PFSK-1 (cell line): ENCODE measurements at regions not wholly inside any gene's neighbourhood (a gene's known extent, or its start where the extent isn't known, plus 50 kb on each side); places are given as distances from the start of the nearest gene placed in this dataset.

Experiments
- FOXP2 ChIP-seq: optimal IDR thresholded peaks from 2 replicates; pipeline ENCODE3; 2011; ENCODE audit warnings: borderline replicate concordance, control low read depth, inconsistent platforms; ENCODE audit not compliant: insufficient read depth; ENCODE audit errors: extremely low read length, extremely low read depth
- POLR2AphosphoS5 ChIP-seq: IDR thresholded peaks from 2 replicates; pipeline ENCODE4 v1.6.1; 2012; ENCODE audit warnings: low read depth, mild to moderate bottlenecking, control low read depth, low read length, moderate library complexity
- SIN3A ChIP-seq: IDR thresholded peaks from 2 replicates; pipeline ENCODE4 v1.6.1; 2012; ENCODE audit warnings: mild to moderate bottlenecking, low read length, moderate library complexity, borderline replicate concordance; ENCODE audit not compliant: insufficient read depth
- TAF1 ChIP-seq: IDR thresholded peaks from 2 replicates; pipeline ENCODE4 v1.6.1; 2012; ENCODE audit warnings: low read length, control low read depth, borderline replicate concordance; ENCODE audit not compliant: insufficient read depth
- TF ChIP-seq, protein P1 (sequence below), 2 experiments: IDR thresholded peaks; 2 replicates each; pipeline versions ENCODE4 v1.6.1 to v1.8.0; 2011 to 2012; ENCODE audit warnings: low read depth in 2 of 2, low read length in 2 of 2, control low read depth in 1 of 2, inconsistent platforms in 1 of 2, mild to moderate bottlenecking in 1 of 2, moderate library complexity in 1 of 2; ENCODE audit not compliant: insufficient read depth in 1 of 2

DNA sequence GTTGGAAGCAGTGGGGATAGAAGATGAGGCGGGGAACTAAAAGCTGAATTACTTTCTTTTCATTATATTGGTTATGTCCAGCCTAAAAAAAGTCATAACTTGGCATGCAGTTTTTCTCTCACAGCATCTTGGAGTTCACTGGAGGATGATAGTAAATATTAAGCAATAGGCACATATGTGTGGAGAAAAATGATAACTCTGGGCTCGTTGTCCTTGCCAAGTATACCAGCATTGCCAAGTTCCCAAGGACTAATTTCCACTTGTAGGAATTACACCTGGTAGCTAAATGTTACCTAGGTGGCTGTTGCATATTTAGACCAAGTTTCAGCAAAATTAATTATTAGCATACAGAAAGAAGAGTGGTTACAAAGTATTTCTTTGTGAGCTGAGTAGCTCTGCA lies 1007.6 kb downstream of the ANKRD7 start:
- TF ChIP-seq, protein P1, sequence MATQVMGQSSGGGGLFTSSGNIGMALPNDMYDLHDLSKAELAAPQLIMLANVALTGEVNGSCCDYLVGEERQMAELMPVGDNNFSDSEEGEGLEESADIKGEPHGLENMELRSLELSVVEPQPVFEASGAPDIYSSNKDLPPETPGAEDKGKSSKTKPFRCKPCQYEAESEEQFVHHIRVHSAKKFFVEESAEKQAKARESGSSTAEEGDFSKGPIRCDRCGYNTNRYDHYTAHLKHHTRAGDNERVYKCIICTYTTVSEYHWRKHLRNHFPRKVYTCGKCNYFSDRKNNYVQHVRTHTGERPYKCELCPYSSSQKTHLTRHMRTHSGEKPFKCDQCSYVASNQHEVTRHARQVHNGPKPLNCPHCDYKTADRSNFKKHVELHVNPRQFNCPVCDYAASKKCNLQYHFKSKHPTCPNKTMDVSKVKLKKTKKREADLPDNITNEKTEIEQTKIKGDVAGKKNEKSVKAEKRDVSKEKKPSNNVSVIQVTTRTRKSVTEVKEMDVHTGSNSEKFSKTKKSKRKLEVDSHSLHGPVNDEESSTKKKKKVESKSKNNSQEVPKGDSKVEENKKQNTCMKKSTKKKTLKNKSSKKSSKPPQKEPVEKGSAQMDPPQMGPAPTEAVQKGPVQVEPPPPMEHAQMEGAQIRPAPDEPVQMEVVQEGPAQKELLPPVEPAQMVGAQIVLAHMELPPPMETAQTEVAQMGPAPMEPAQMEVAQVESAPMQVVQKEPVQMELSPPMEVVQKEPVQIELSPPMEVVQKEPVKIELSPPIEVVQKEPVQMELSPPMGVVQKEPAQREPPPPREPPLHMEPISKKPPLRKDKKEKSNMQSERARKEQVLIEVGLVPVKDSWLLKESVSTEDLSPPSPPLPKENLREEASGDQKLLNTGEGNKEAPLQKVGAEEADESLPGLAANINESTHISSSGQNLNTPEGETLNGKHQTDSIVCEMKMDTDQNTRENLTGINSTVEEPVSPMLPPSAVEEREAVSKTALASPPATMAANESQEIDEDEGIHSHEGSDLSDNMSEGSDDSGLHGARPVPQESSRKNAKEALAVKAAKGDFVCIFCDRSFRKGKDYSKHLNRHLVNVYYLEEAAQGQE (IDR thresholded peaks at IDR 0.05; ENCODE audit: insufficient read depth in 1 of 2, low read depth in 2 of 2, low read length in 2 of 2): no peak
- TF ChIP-seq POLR2AphosphoS5 (no peak), TAF1 (no peak), FOXP2 (no peak), SIN3A (no peak)
